OCI-LY7 (cell line): ENCODE measurements at regions not wholly inside any gene's neighbourhood (a gene's known extent, or its start where the extent isn't known, plus 50 kb on each side); places are given as distances from the start of the nearest gene placed in this dataset.

ENCODE experiments used
- BruUV-seq: library from RNA; stranded (reverse); fragments of 400-500 nt; replicated peaks from 2 replicates; lab custom pipeline; 2021; lab: Mats Ljungman, UMichigan
- CTCF ChIA-PET: fragments of 300-600 bp; sonication (Branson Sonifier 250); formaldehyde crosslinking; loops from one replicate; lab custom pipeline; 2022; ENCODE audit warnings: antibody characterized with exemption; ENCODE audit not compliant: unreplicated experiment; lab: Charles Lee
- POLR2A ChIA-PET: fragments of 300-600 bp; sonication (Branson Sonifier 250); formaldehyde crosslinking; loops from one replicate; lab custom pipeline; 2022; ENCODE audit warnings: antibody characterized with exemption; lab: Charles Lee
- DNase-seq: peaks from one replicate; pipeline ENCODE4 v3.0.0-alpha.2; 2015; ENCODE audit warnings: low spot score
- H2AFZ ChIP-seq: fragments of 200-600 bp; sonication (generic), shearing (Covaris generic); 2 replicates; pipeline ENCODE4 v1.6.1; 2014; ENCODE audit warnings: mild to moderate bottlenecking, antibody characterized with exemption, low read length, moderate library complexity
- H3K27ac ChIP-seq: fragments of 200-600 bp; sonication (generic); 2 replicates; pipeline ENCODE4 v1.5.1; 2014; ENCODE audit warnings: mixed run types, low read depth, mild to moderate bottlenecking, moderate library complexity, low read length, inconsistent platforms; ENCODE audit not compliant: poor library complexity, severe bottlenecking
- H3K36me3 ChIP-seq: fragments of 200-600 bp; sonication (generic); 2 replicates; pipeline ENCODE4 v1.6.1; 2014; ENCODE audit warnings: mild to moderate bottlenecking, antibody characterized with exemption, low read length, moderate library complexity, mixed read lengths; ENCODE audit not compliant: insufficient read depth
- H3K4me1 ChIP-seq: fragments of 200-600 bp; sonication (generic); 2 replicates; pipeline ENCODE4 v1.5.1; 2014; ENCODE audit warnings: mild to moderate bottlenecking, low read length; ENCODE audit not compliant: insufficient read depth, poor library complexity, severe bottlenecking
- H3K4me2 ChIP-seq: fragments of 200-600 bp; sonication (generic); 2 replicates; pipeline ENCODE4 v1.6.1; 2014; ENCODE audit warnings: mild to moderate bottlenecking, low read length
- H3K4me3 ChIP-seq: fragments of 200-600 bp; sonication (generic); 2 replicates; pipeline ENCODE4 v1.5.1; 2014; ENCODE audit warnings: mild to moderate bottlenecking, low read depth, low read length; ENCODE audit not compliant: poor library complexity, severe bottlenecking
- H3K79me2 ChIP-seq: fragments of 200-600 bp; sonication (generic); 2 replicates; pipeline ENCODE4 v1.6.1; 2016; ENCODE audit warnings: low read depth, mild to moderate bottlenecking, low read length, moderate library complexity, mixed read lengths; ENCODE audit not compliant: insufficient read depth
- H3K9me2 ChIP-seq: fragments of 200-600 bp; sonication (generic); 2 replicates; pipeline ENCODE4 v1.6.1; 2016; ENCODE audit warnings: mild to moderate bottlenecking, low read length, mixed read lengths; ENCODE audit not compliant: insufficient read depth
- H3K9me3 ChIP-seq: fragments of 200-600 bp; sonication (generic); 2 replicates; pipeline ENCODE4 v1.6.1; 2014; ENCODE audit warnings: mild to moderate bottlenecking, mixed run types, low read length, mixed read lengths
- H4K20me1 ChIP-seq: fragments of 200-600 bp; sonication (generic); 2 replicates; pipeline ENCODE4 v1.6.1; 2014; ENCODE audit warnings: mild to moderate bottlenecking, antibody characterized with exemption, low read length, moderate library complexity, mixed read lengths; ENCODE audit not compliant: insufficient read depth
- EZH2phosphoT487 ChIP-seq: fragments of 200-600 bp; sonication (generic); IDR thresholded peaks from 2 replicates; pipeline ENCODE4 v1.6.1; 2018; ENCODE audit warnings: low read depth, borderline replicate concordance, mild to moderate bottlenecking, mixed run types, antibody characterized with exemption, low read length, moderate library complexity, mixed read lengths
- intact Hi-C: fragments of 100-400 bp; cut with micrococcal nuclease; formaldehyde crosslinking; loops from one replicate; pipeline ENCODE4 v1.10.0; 2022; ENCODE audit not compliant: unreplicated experiment
- TF ChIP-seq, protein P1 (sequence below): fragments of 200-600 bp; sonication (generic); conservative IDR thresholded peaks from 2 replicates; pipeline ENCODE4 v1.5.1; 2014; ENCODE audit warnings: mild to moderate bottlenecking, antibody characterized with exemption, low read length, moderate library complexity, mixed read lengths

DNA sequence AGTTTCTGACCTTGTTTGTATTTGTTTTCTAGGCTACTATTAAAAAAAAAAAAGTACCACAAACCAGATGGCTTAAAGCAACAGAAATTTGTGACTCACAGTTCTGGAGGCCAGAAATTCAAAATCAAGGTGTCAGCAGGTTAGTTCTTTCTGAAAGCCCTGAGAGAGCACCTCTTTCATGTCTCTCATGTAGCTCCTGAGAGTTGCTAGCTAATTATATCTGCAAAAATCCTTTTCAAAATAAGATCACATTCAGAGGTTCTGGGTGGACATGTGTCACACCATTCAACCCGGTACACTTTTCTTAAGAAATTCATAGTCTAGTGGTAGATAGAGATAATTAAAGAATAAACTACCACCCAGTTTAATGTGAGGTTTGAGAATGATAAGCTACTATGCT, 888.6 kb downstream of the GRID1 start:
- Histone ChIP-seq H2AFZ (no peak overlapping the region), H3K4me1 (no peaks in the 10 kb centered on the region), H4K20me1 (no peaks in the 10 kb centered on the region), H3K9me2 (no peaks in the 10 kb centered on the region), H3K9me3 (no peaks in the 10 kb centered on the region), H3K4me3 (no peak overlapping the region), H3K36me3 (no peaks in the 10 kb centered on the region), H3K4me2 (no peak overlapping the region), H3K27ac (no peak overlapping the region), H3K79me2 (no peaks in the 10 kb centered on the region)
- no TSS peak for BruUV-seq
- DNase-seq = no peak
- TF ChIP-seq, protein P1, sequence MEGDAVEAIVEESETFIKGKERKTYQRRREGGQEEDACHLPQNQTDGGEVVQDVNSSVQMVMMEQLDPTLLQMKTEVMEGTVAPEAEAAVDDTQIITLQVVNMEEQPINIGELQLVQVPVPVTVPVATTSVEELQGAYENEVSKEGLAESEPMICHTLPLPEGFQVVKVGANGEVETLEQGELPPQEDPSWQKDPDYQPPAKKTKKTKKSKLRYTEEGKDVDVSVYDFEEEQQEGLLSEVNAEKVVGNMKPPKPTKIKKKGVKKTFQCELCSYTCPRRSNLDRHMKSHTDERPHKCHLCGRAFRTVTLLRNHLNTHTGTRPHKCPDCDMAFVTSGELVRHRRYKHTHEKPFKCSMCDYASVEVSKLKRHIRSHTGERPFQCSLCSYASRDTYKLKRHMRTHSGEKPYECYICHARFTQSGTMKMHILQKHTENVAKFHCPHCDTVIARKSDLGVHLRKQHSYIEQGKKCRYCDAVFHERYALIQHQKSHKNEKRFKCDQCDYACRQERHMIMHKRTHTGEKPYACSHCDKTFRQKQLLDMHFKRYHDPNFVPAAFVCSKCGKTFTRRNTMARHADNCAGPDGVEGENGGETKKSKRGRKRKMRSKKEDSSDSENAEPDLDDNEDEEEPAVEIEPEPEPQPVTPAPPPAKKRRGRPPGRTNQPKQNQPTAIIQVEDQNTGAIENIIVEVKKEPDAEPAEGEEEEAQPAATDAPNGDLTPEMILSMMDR = no peak
- no peak for TF ChIP-seq EZH2phosphoT487
- intact Hi-C loops = no loop called here
- POLR2A ChIA-PET = interaction anchor here (0.6 kb wide), 1 partner anchor 109 kb away, joined by 3 read pairs; no protein-coding TSS in a partner anchor
- CTCF ChIA-PET = no interaction called here

DNA sequence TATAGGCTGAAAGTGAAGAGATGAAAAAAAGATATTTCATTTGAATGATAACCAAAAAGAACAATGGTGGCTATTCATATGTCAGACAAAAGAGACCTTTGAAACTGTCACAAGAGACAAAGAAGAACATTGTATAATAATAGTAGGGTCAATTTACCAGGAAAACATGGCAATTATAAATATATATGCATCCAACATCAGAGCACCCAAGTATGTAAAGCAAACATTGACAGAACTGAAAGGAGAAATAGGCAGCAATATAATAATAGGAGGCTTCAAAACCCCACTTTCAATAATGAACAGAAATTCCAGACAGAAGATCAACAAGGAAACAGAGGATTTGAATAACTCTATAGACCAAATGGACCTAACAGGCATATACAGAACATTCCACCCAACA, 876.2 kb downstream of the GRID1 start:
- no peak overlapping the region for H3K4me2 ChIP-seq
- POLR2A ChIA-PET = no interaction called here
- no TSS peak for BruUV-seq
- no peak overlapping the region for H3K4me3 ChIP-seq
- no peak for DNase-seq
- no peaks in the 10 kb centered on the region for H3K4me1 ChIP-seq
- H3K9me3 ChIP-seq = no peaks in the 10 kb centered on the region
- intact Hi-C loops = no loop called here
- TF ChIP-seq, protein P1 = no peak
- TF ChIP-seq EZH2phosphoT487 = no peak
- no peak overlapping the region for H3K27ac ChIP-seq
- H3K36me3 ChIP-seq = no peaks in the 10 kb centered on the region
- no peaks in the 10 kb centered on the region for H4K20me1 ChIP-seq
- CTCF ChIA-PET = no interaction called here
- H3K9me2 ChIP-seq = no peaks in the 10 kb centered on the region
- H2AFZ ChIP-seq = no peak overlapping the region
- no peaks in the 10 kb centered on the region for H3K79me2 ChIP-seq

DNA sequence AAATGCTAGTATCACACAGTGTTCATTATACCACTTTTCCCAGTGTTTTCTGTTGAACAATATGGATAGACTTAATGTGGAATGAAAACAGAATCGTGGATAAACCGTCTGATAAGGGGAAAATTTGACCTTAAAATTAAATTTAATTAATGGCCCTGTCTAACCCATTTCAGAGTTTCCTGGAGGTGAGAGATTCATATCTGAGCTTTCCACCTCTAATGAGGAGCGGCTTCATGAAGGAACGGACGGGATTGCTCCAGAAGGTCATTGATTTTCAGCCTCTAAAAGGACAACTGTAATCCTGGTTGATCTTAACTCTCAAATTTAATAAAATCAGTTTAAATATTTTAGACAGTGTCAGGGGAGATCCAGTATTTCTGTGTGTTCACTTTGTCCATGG, 874.9 kb downstream of the GRID1 start:
- Histone ChIP-seq H3K36me3 (no peaks in the 10 kb centered on the region), H3K79me2 (no peaks in the 10 kb centered on the region), H3K27ac (no peak overlapping the region), H4K20me1 (no peaks in the 10 kb centered on the region), H3K4me2 (no peak overlapping the region), H3K9me3 (no peaks in the 10 kb centered on the region), H3K4me1 (no peaks in the 10 kb centered on the region), H3K9me2 (no peaks in the 10 kb centered on the region), H2AFZ (no peak overlapping the region), H3K4me3 (no peak overlapping the region)
- no peak for TF ChIP-seq EZH2phosphoT487
- TF ChIP-seq, protein P1 = no peak
- intact Hi-C loops = no loop called here
- ChIA-PET POLR2A (no interaction called here), CTCF (no interaction called here)
- DNase-seq = no peak
- BruUV-seq = no TSS peak
